OCI-LY1 (cell line): ENCODE measurements at regions not wholly inside any gene's neighbourhood (a gene's known extent, or its start where the extent isn't known, plus 50 kb on each side); places are given as distances from the start of the nearest gene placed in this dataset.
"Not testable (repeated sequence)": the region's sequence is repeated elsewhere in the genome, so short reads cannot be mapped to it uniquely, and the experiment has no call there.

ENCODE experiments used
- CTCF ChIP-seq: fragments of 200-600 bp; sonication (generic), shearing (Covaris generic); IDR thresholded peaks from 2 replicates; pipeline ENCODE4 v1.5.1; 2017; ENCODE audit warnings: mild to moderate bottlenecking, antibody characterized with exemption, low read length, moderate library complexity, mixed read lengths
- EZH2 ChIP-seq: fragments of 200-600 bp; sonication (generic), shearing (Covaris generic); IDR thresholded peaks from 2 replicates; pipeline ENCODE4 v1.8.0; 2017; ENCODE audit warnings: borderline replicate concordance, mixed run types, mild to moderate bottlenecking, antibody characterized with exemption, low read length, moderate library complexity, mixed read lengths

GRCh38 chr16:51230035-51230434 lies 79.0 kb upstream of the SALL1 start:
- TF ChIP-seq CTCF, EZH2: not testable (repeated sequence)
